ENCODE measurements at regions not wholly inside any gene's neighbourhood (a gene's known extent, or its start where the extent isn't known, plus 50 kb on each side); places are given as distances from the start of the nearest gene placed in this dataset.

DNA sequence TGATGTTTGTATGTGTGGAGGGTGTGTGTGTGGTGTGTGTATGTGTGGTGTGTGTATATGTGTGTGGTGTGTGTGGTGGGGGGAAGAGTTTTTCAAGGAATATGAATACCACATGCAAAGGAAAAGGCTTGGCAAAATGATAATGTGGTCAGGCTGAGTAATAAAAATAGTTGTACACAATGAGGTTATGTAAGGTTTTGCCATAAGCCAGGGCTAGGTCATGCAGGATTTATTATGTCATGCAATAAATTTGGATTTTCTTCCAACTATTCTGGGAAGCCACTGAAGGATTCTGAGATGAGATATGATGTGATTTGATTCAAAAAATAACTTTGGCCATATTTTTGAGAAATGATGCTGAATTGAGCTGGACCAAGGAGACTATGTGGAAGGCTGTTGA, 1191.6 kb upstream of the SEL1L start:
- in situ Hi-C loops (cut with MboI; ENCODE audit: low pct_ligation_motif_present in 1 of 4, low pct_unique_long_range_greater_than_20kb in 1 of 4, low sequenced_read_pairs in 3 of 4) (no loop called here), intact Hi-C loops (cut with DNase I; ENCODE audit: low total_unique reads) (no loop called here)
- H3K36me3 ChIP-seq: no peaks in the 10 kb centered on the region
- no peak overlapping the region for H3K27ac ChIP-seq
- no peaks in the 10 kb centered on the region for H3K27me3 ChIP-seq
- H3K4me1 ChIP-seq: no peaks in the 10 kb centered on the region
- TF ChIP-seq CTCF (IDR thresholded peaks at IDR 0.05): no peak
- TF ChIP-seq POLR2A (IDR thresholded peaks at IDR 0.05): no peak
- TF ChIP-seq POLR2AphosphoS5 (IDR thresholded peaks at IDR 0.05): no peak
- TF ChIP-seq EP300 (IDR thresholded peaks at IDR 0.05; ENCODE audit: low read depth): no peak
- H3K4me3 ChIP-seq: no peak overlapping the region
- H3K9me3 ChIP-seq: no peaks in the 10 kb centered on the region
- DNase-seq: no peak

DNA sequence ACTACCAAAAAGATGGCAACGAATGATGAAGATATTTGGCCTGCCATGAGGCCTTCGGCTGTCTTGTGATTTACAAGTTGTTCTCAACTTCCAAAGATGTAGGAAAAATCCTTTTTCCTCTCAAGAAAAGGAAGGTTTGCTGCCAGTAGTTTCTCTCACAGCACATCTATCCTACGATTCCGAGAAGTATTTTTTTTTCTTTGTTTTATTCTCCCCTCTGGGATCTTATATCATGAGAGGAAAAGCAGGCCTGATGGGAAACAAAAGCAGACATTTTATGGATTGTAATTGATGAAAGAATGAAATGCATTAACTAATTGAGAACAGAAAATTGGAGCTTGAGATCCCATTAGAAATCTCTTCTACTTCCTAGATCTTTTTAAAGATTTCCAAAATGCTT, 1197.9 kb upstream of the SEL1L start:
- 78 to 79% methylated on average over 4 of the region's 4 CpGs for WGBS, 2 donors (ENCODE audit: low coverage in 1 of 2)
- no peaks in the 10 kb centered on the region for H3K36me3 ChIP-seq
- DNase-seq: no peak
- no peak overlapping the region for H3K4me3 ChIP-seq
- H3K4me1 ChIP-seq: no peaks in the 10 kb centered on the region
- in situ Hi-C loops (cut with MboI; ENCODE audit: low pct_ligation_motif_present in 1 of 4, low pct_unique_long_range_greater_than_20kb in 1 of 4, low sequenced_read_pairs in 3 of 4): no loop called here
- H3K27me3 ChIP-seq: no peaks in the 10 kb centered on the region
- no peak overlapping the region for H3K27ac ChIP-seq
- TF ChIP-seq CTCF (IDR thresholded peaks at IDR 0.05) (no peak), POLR2A (IDR thresholded peaks at IDR 0.05) (no peak), EP300 (IDR thresholded peaks at IDR 0.05; ENCODE audit: low read depth) (no peak), POLR2AphosphoS5 (IDR thresholded peaks at IDR 0.05) (no peak)
- no peaks in the 10 kb centered on the region for H3K9me3 ChIP-seq
- intact Hi-C loops (cut with DNase I; ENCODE audit: low total_unique reads): no loop called here

DNA sequence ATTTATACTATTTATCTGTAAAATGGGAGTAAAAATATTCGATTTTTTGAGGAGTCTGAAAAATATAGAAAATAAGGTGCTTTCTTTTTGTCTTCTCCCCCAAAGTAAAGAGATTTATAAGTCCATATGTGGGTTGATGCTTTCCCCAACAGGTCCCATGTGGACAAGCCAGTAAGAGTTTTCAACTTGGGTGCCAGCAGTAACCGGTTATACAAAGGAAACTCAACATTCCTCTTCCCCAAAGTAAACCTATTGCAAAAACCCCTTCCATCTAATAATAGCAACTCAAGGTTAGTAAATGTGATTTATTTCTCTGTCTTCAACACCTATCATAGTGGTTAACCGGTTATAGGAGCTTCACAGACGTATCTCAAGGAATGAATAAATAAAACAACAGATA, 1206.9 kb upstream of the SEL1L start:
- intact Hi-C loops (cut with DNase I; ENCODE audit: low total_unique reads): no loop called here
- TF ChIP-seq POLR2AphosphoS5 (IDR thresholded peaks at IDR 0.05): no peak
- TF ChIP-seq POLR2A (IDR thresholded peaks at IDR 0.05): no peak
- no peak for TF ChIP-seq EP300 (IDR thresholded peaks at IDR 0.05; ENCODE audit: low read depth)
- no peak for TF ChIP-seq CTCF (IDR thresholded peaks at IDR 0.05)
- Histone ChIP-seq H3K4me1 (no peaks in the 10 kb centered on the region), H3K27me3 (no peaks in the 10 kb centered on the region), H3K4me3 (no peak overlapping the region), H3K27ac (no peak overlapping the region), H3K9me3 (no peaks in the 10 kb centered on the region), H3K36me3 (no peaks in the 10 kb centered on the region)
- no peak for DNase-seq
- WGBS, 2 donors (ENCODE audit: low coverage in 1 of 2): 30 to 49% methylated on average over 4 of the region's 4 CpGs
- in situ Hi-C loops (cut with MboI; ENCODE audit: low pct_ligation_motif_present in 1 of 4, low pct_unique_long_range_greater_than_20kb in 1 of 4, low sequenced_read_pairs in 3 of 4): no loop called here

DNA sequence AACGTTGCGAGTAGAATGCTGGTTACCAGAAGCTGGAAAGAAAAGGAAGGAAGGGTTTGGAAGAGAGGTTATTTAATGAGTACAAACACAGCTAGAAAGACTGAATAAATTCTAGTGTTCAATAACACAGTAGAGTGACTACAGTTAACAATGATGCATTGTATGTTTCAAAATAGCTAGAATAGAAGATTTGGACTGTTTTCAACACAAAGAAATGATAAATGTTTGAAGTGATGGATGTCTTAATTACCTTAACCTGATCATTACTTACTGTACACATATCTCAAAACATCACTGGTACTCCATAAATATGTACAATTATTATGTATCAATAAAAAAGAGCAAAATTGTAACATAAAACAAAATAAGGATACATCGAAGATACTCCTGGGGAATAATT, 1221.8 kb upstream of the SEL1L start:
- H3K36me3 ChIP-seq: no peaks in the 10 kb centered on the region
- 78 to 81% methylated on average over 3 of the region's 3 CpGs for WGBS, 2 donors (ENCODE audit: low coverage in 1 of 2)
- intact Hi-C loops (cut with DNase I; ENCODE audit: low total_unique reads): no loop called here
- H3K4me1 ChIP-seq: no peaks in the 10 kb centered on the region
- H3K27ac ChIP-seq: no peak overlapping the region
- no peaks in the 10 kb centered on the region for H3K9me3 ChIP-seq
- H3K4me3 ChIP-seq: no peak overlapping the region
- no peak for TF ChIP-seq CTCF (IDR thresholded peaks at IDR 0.05)
- no peak for TF ChIP-seq POLR2A (IDR thresholded peaks at IDR 0.05)
- TF ChIP-seq EP300 (IDR thresholded peaks at IDR 0.05; ENCODE audit: low read depth): no peak
- no peak for TF ChIP-seq POLR2AphosphoS5 (IDR thresholded peaks at IDR 0.05)
- in situ Hi-C loops (cut with MboI; ENCODE audit: low pct_ligation_motif_present in 1 of 4, low pct_unique_long_range_greater_than_20kb in 1 of 4, low sequenced_read_pairs in 3 of 4): no loop called here
- DNase-seq: no peak
- H3K27me3 ChIP-seq: no peaks in the 10 kb centered on the region

Data from transverse colon (tissue), 4 donors.